Myocyte (in vitro differentiated cells): ENCODE measurements at regions not wholly inside any gene's neighbourhood (a gene's known extent, or its start where the extent isn't known, plus 50 kb on each side); places are given as distances from the start of the nearest gene placed in this dataset.

ENCODE experiments used
- DNase-seq: peaks from one replicate; pipeline ENCODE4 v3.0.0-alpha.2; 2012; ENCODE audit warnings: low read depth

DNA sequence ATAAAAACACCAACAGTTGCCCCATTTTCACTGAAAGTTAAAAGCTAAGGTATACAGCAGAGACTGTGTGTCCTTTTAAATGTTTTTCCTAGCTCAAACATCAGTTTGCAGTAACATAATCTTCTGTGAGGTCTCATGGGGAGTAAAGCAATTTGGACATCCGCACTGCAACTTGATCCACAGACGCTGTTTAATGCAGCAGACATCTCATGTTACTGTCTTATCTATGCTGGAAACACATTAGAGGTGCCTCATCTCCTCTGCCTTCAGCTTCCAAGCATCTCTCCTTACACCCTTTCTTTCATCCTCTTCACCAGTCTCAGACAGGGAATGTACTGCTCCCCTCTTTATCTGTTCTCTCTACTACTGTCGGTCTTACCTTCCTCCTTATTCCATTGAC is 53.7 kb upstream of the ATP11B start:
- peak; percentile 68 for DNase-seq

DNA sequence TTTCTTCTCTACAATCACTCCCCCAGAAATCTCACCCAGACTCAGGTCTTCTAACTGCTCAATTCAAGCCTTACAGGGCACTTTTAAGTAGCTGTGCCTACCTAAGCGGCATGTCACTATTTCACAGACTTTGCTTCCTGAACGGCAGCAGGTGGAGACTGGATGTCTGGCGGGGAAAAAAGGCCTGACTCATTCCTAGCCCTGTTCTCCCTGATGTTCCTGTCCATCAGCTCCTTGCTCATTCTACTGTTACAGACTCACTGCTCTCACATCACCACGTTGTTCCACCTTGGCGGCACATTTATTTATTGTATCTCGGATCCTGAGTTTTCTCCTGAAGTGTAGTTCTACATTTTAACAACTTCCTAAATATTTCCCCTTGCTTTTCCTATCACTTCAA is 52.6 kb upstream of the ATP11B start:
- DNase-seq, result peak; percentile 90

DNA sequence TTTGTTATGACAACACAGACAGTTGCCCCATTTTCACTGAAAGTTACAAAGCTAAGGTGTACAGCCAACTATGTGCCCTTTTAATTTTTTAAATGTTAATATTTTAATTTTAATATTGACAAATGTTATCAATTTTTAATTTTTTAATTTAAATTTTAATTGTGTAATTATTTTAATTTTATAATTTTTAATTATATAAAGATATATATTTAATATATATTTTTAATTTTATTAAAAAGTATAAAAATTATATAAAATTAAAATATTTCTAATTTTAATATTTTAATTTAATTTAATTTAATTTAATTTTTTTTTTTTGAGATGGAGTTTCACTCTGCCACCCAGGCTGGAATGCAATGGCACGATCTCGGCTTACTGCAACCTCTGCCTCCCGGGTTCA is 52.1 kb upstream of the ATP11B start:
- DNase-seq, result no peak
